H9 (cell line): ENCODE measurements at regions not wholly inside any gene's neighbourhood (a gene's known extent, or its start where the extent isn't known, plus 50 kb on each side); places are given as distances from the start of the nearest gene placed in this dataset.

Experiments
- DNase-seq: peaks from one replicate; pipeline ENCODE4 v3.0.0-alpha.2; 2017
- H2AFZ ChIP-seq: one replicate; pipeline ENCODE4 v1.6.1; 2013; ENCODE audit warnings: mild to moderate bottlenecking, low read length, control low read depth, moderate library complexity
- H2AK5ac ChIP-seq: 2 replicates; pipeline ENCODE4 v1.6.1; 2013; ENCODE audit warnings: low read length, control low read depth, mixed read lengths; ENCODE audit not compliant: insufficient read length
- H2BK120ac ChIP-seq: one replicate; pipeline ENCODE4 v1.6.1; 2013; ENCODE audit warnings: low read depth, mild to moderate bottlenecking, low read length, control low read depth, inconsistent platforms; ENCODE audit not compliant: poor library complexity, severe bottlenecking
- H2BK12ac ChIP-seq: 2 replicates; pipeline ENCODE4 v1.6.1; 2013; ENCODE audit warnings: low read length, control low read depth, mixed read lengths, low read depth; ENCODE audit not compliant: insufficient read length
- H2BK15ac ChIP-seq: 2 replicates; pipeline ENCODE4 v1.6.1; 2013; ENCODE audit warnings: low read depth, low read length, control low read depth
- H2BK20ac ChIP-seq: one replicate; pipeline ENCODE4 v1.6.1; 2013; ENCODE audit warnings: low read depth, mild to moderate bottlenecking, low read length, control low read depth, inconsistent platforms; ENCODE audit not compliant: poor library complexity, severe bottlenecking
- H2BK5ac ChIP-seq: 2 replicates; pipeline ENCODE4 v1.6.1; 2013; ENCODE audit warnings: low read length, control low read depth, mixed read lengths; ENCODE audit not compliant: insufficient read length
- H3K14ac ChIP-seq: 2 replicates; pipeline ENCODE4 v1.6.1; 2013; ENCODE audit warnings: low read length, control low read depth; ENCODE audit not compliant: insufficient read depth
- H3K18ac ChIP-seq: 2 replicates; pipeline ENCODE4 v1.6.1; 2013; ENCODE audit warnings: low read depth, mild to moderate bottlenecking, mixed read lengths, low read length, control low read depth; ENCODE audit not compliant: insufficient read length
- H3K23ac ChIP-seq: 2 replicates; pipeline ENCODE4 v1.6.1; 2013; ENCODE audit warnings: low read length, control low read depth, mixed read lengths, low read depth; ENCODE audit not compliant: insufficient read length
- H3K23me2 ChIP-seq: 2 replicates; pipeline ENCODE4 v1.6.1; 2013; ENCODE audit warnings: low read depth, mild to moderate bottlenecking, mixed read lengths, low read length, control low read depth; ENCODE audit not compliant: insufficient read length, poor library complexity, severe bottlenecking
- H3K27ac ChIP-seq: 2 replicates; pipeline ENCODE4 v1.5.1; 2013; ENCODE audit warnings: low read length, control low read depth, mixed read lengths, low read depth; ENCODE audit not compliant: insufficient read length
- H3K27me3 ChIP-seq: 2 replicates; pipeline ENCODE4 v1.6.1; 2013; ENCODE audit warnings: low read length, control low read depth, inconsistent platforms; ENCODE audit not compliant: insufficient read depth
- H3K4ac ChIP-seq: 2 replicates; pipeline ENCODE4 v1.6.1; 2013; ENCODE audit warnings: low read depth, mild to moderate bottlenecking, control low read depth, inconsistent platforms, low read length, moderate library complexity
- H3K4me1 ChIP-seq: 2 replicates; pipeline ENCODE4 v1.6.1; 2013; ENCODE audit warnings: low read length, control low read depth, inconsistent platforms; ENCODE audit not compliant: insufficient read depth
- H3K4me2 ChIP-seq: 2 replicates; pipeline ENCODE4 v1.6.1; 2013; ENCODE audit warnings: low read length, control low read depth, mixed read lengths; ENCODE audit not compliant: insufficient read length, insufficient read depth
- H3K56ac ChIP-seq: 2 replicates; pipeline ENCODE4 v1.6.1; 2013; ENCODE audit warnings: low read depth, mild to moderate bottlenecking, mixed read lengths, low read length, control low read depth; ENCODE audit not compliant: insufficient read length
- H3K79me1 ChIP-seq: 2 replicates; pipeline ENCODE4 v1.6.1; 2013; ENCODE audit warnings: low read depth, mild to moderate bottlenecking, moderate library complexity, low read length, control low read depth, inconsistent platforms; ENCODE audit not compliant: insufficient read depth, poor library complexity, severe bottlenecking
- H3K79me2 ChIP-seq: 2 replicates; pipeline ENCODE4 v1.6.1; 2013; ENCODE audit warnings: low read length, control low read depth, inconsistent platforms; ENCODE audit not compliant: insufficient read depth
- H3K9ac ChIP-seq: 2 replicates; pipeline ENCODE4 v1.6.1; 2013; ENCODE audit warnings: low read length, control low read depth, mixed read lengths; ENCODE audit not compliant: insufficient read length; ENCODE audit errors: extremely low read depth
- H3K9me3 ChIP-seq: one replicate; pipeline ENCODE4 v1.6.1; 2013; ENCODE audit warnings: low read depth, low read length, inconsistent platforms; ENCODE audit not compliant: control insufficient read depth
- H3T11ph ChIP-seq: one replicate; pipeline ENCODE4 v1.6.1; 2013; ENCODE audit warnings: mild to moderate bottlenecking, low read length, control low read depth, inconsistent platforms
- H4K20me1 ChIP-seq: one replicate; pipeline ENCODE4 v1.6.1; 2013; ENCODE audit not compliant: control insufficient read depth, insufficient read length, insufficient read depth
- H4K5ac ChIP-seq: 2 replicates; pipeline ENCODE4 v1.6.1; 2013; ENCODE audit warnings: low read depth, mild to moderate bottlenecking, mixed read lengths, low read length, control low read depth; ENCODE audit not compliant: insufficient read length
- H4K8ac ChIP-seq: replicated peaks from 2 replicates; pipeline ENCODE4 v1.6.1; 2013; ENCODE audit warnings: low read length, control low read depth, mixed read lengths, low read depth; ENCODE audit not compliant: insufficient read length
- H4K91ac ChIP-seq: 2 replicates; pipeline ENCODE4 v1.6.1; 2013; ENCODE audit warnings: low read depth, mild to moderate bottlenecking, moderate library complexity, mixed read lengths, low read length, control low read depth; ENCODE audit not compliant: insufficient read length
- H3K27ac Mint-ChIP-seq, 3 experiments: 2 replicates in 2 of 3; 3 replicates in 1 of 3; pipeline ENCODE4 v1.8.0; 2020 to 2021; ENCODE audit warnings: mixed read lengths in 3 of 3, mild to moderate bottlenecking in 1 of 3, moderate library complexity in 1 of 3
- H3K27me3 Mint-ChIP-seq: 2 replicates; pipeline ENCODE4 v1.8.0; 2021; ENCODE audit warnings: low read depth, mild to moderate bottlenecking, moderate library complexity, mixed read lengths
- H3K36me3 Mint-ChIP-seq, 3 experiments: 2 replicates in 2 of 3; 3 replicates in 1 of 3; pipeline ENCODE4 v1.8.0; 2020 to 2021; ENCODE audit warnings: low read depth in 3 of 3, mixed read lengths in 3 of 3; ENCODE audit not compliant: insufficient read depth in 1 of 3
- H3K4me1 Mint-ChIP-seq, 2 experiments: 2 replicates each; pipeline ENCODE4 v1.8.0; 2020; ENCODE audit warnings: mixed read lengths in 2 of 2
- H3K4me3 Mint-ChIP-seq, 2 experiments: 2 replicates in 1 of 2; 3 replicates in 1 of 2; pipeline ENCODE4 v1.8.0; 2020 to 2021; ENCODE audit warnings: mild to moderate bottlenecking in 2 of 2, mixed read lengths in 2 of 2, moderate library complexity in 1 of 2
- H3K9me3 Mint-ChIP-seq, 2 experiments: 2 replicates in 1 of 2; 3 replicates in 1 of 2; pipeline ENCODE4 v1.8.0; 2020; ENCODE audit warnings: mild to moderate bottlenecking in 2 of 2, mixed read lengths in 2 of 2, moderate library complexity in 1 of 2
- CTCF ChIP-seq: fragments of 200-600 bp; sonication (generic); conservative IDR thresholded peaks from 3 replicates; pipeline ENCODE4 v1.8.0; 2021; ENCODE audit warnings: antibody characterized with exemption, mild to moderate bottlenecking
- WGBS: extraction: QIAGEN DNeasy Blood & Tissue Kit; methylation state at CpG from one replicate; pipeline ENCODE4 v1.1.7; 2013; ENCODE audit warnings: missing lambda C conversion rate, low lambda C conversion rate, mixed read lengths; ENCODE audit not compliant: insufficient read length; ENCODE audit errors: extremely low coverage; 5-methylcytosine and 5-hydroxymethylcytosine counted together

DNA sequence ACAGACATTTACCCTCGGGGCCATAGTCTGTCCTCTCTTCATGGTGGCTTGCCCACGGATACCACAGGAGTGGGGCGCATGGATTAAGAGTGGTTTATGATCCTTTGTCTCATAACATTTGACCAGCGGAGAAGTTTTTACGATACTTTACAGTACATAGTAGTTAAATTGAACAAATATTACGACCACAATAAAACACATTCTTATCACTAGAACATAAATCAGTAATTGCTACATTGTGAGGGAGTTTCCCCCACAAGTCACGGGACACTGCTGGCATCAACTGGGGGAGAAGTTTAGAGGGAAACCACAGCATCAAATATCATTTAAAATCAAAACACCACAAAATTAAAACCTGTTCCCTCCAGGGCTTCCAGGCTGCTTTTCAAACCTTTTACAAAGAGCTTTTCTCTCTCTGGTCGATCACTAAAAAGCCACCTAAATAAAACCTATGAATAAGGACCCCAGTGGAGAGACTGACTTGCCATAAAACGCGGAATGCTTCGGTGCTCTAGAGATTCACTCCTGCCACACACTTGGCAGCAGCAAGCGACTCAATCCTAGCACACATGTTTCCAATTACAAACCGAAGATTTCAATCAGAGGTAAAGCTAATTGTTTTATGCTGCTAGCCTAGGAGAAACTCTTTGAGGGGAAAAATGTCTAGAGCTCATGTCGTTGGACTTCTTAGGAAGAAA lies 173.7 kb upstream of the HNRNPA3 start:
- no CpG with 5 or more reads among the region's 14 CpGs for WGBS
- Mint-ChIP-seq H3K9me3 (no peaks in the 10 kb centered on the region), H3K4me3 (no peak overlapping the region), H3K36me3 (no peaks in the 10 kb centered on the region), H3K4me1 (peaks cover 1% of the 10 kb centered on the region in 2 experiments), H3K27me3 (no peaks in the 10 kb centered on the region; the same call in none of the 2 replicates), H3K27ac (no peak overlapping the region)
- Histone ChIP-seq H2BK20ac (no peak overlapping the region), H3K14ac (no peak overlapping the region), H4K91ac (no peak overlapping the region), H4K20me1 (no peaks in the 10 kb centered on the region), H3K27ac (no peak overlapping the region), H2AK5ac (no peak overlapping the region), H3K23ac (no peak overlapping the region), H3K56ac (no peak overlapping the region), H3T11ph (no peak overlapping the region), H2BK15ac (no peak overlapping the region), H3K18ac (no peak overlapping the region), H2BK120ac (no peak overlapping the region), H3K9ac (no peak overlapping the region), H2AFZ (no peak overlapping the region), H3K4me2 (no peak overlapping the region), H3K79me2 (no peaks in the 10 kb centered on the region), H2BK12ac (no peak overlapping the region), H3K4me1 (no peaks in the 10 kb centered on the region), H3K27me3 (no peaks in the 10 kb centered on the region), H4K5ac (no peak overlapping the region), H3K79me1 (no peaks in the 10 kb centered on the region), H3K23me2 (no peaks in the 10 kb centered on the region), H4K8ac (no peak overlapping the region), H2BK5ac (no peak overlapping the region), H3K4ac (no peak overlapping the region), H3K9me3 (no peaks in the 10 kb centered on the region)
- DNase-seq, result no peak
- TF ChIP-seq CTCF, result no peak
